GM12872 (cell line): ENCODE measurements at regions not wholly inside any gene's neighbourhood (a gene's known extent, or its start where the extent isn't known, plus 50 kb on each side); places are given as distances from the start of the nearest gene placed in this dataset.

ENCODE experiments used
- TF ChIP-seq, protein P1 (sequence below): IDR thresholded peaks from 3 replicates; pipeline ENCODE4 v1.5.1; 2011; ENCODE audit warnings: low read depth, mild to moderate bottlenecking, low read length, moderate library complexity; ENCODE audit not compliant: insufficient read depth

DNA sequence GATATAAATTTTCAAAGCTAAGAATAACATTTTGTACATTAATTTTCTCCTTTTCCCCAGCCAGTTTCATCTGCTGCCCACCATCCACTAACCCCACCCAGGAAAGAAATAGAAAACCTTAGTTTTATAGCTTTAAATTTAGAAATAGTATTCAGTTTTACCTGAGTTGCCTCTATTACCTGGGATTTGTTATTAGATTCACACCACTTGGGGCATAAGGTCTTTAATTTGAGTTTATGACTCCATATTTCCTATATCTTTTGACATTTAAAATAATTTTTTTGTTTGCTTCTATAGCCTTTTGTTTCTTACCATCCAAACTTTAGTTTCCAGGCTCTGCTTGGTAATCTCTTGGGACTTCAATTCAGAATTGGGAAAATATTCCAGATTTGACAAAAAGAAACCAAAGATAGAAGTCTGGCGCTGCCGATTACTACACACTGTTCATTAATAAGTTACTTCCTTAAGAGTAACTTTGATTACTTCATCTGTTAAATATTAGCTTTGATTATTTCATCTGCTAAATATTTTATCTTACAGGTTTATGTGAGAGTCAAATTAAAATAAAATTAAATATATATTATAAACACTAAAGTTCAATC is 485.5 kb upstream of the FOXG1 start:
- TF ChIP-seq, protein P1, sequence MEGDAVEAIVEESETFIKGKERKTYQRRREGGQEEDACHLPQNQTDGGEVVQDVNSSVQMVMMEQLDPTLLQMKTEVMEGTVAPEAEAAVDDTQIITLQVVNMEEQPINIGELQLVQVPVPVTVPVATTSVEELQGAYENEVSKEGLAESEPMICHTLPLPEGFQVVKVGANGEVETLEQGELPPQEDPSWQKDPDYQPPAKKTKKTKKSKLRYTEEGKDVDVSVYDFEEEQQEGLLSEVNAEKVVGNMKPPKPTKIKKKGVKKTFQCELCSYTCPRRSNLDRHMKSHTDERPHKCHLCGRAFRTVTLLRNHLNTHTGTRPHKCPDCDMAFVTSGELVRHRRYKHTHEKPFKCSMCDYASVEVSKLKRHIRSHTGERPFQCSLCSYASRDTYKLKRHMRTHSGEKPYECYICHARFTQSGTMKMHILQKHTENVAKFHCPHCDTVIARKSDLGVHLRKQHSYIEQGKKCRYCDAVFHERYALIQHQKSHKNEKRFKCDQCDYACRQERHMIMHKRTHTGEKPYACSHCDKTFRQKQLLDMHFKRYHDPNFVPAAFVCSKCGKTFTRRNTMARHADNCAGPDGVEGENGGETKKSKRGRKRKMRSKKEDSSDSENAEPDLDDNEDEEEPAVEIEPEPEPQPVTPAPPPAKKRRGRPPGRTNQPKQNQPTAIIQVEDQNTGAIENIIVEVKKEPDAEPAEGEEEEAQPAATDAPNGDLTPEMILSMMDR = no peak

DNA sequence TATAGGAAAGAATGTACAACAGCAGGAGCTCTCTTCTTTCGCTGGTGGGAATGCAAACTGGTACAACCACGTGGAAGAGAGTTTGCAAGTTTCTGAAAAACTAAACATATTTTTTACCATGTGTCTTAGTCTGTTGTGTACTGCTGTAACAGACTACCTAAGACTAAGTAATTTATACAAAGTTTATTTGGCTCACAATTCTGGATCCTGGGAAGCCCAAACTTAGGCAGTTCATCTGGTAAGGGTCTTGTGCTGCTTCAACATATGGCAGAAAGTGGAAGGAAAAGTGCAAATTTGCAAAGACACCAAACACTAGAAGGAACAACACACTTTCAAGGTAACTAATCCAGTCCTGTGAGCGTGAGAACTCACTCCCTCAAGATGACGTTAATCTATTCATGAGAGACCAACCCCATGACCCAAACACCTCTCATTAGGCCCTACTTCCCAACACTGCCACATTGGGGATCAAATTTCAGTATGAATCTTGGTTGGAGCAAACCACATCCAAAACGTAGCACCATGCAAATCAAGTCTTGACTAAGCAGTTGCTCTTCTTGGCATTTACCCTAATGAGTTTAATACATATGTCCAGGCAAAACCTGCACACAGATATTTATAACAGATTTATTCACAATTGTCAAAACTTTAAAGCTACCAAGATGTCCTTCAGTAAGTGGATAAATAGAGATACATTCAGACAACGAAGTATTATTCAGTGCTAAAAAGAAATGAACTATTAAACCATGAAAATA is 481.9 kb upstream of the FOXG1 start:
- TF ChIP-seq, protein P1 = no peak

DNA sequence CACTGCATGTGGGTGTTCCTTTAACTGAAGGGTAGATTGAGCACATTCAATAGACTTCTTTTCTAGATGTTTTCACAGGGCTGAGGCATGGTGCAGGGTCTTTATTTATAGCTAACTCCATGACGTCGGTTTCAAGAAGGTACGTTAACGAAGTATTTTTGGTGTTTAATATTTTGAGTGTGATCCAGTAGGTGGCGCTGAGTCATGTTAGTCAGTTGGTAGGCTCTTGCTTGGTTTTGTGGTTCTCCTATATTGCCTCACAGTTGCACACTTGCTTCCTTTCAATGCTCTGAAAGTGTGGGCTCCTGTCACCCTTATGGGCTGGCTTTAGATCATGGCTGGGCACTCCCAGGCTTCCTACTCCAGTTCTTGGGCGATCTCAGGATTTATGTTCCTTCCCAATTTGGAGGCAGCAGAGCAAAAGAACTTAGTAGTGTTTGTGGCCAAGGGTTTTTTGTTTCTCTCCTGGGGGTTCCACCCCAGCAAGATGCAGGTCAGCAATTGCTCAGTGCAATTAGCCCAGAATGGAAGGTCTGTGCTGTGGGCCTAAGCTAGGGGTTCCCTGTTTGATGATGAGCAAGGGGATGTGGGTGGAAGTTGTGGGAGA is 471.6 kb upstream of the FOXG1 start:
- TF ChIP-seq, protein P1 = no peak; the same call in 2 of the 3 replicates

DNA sequence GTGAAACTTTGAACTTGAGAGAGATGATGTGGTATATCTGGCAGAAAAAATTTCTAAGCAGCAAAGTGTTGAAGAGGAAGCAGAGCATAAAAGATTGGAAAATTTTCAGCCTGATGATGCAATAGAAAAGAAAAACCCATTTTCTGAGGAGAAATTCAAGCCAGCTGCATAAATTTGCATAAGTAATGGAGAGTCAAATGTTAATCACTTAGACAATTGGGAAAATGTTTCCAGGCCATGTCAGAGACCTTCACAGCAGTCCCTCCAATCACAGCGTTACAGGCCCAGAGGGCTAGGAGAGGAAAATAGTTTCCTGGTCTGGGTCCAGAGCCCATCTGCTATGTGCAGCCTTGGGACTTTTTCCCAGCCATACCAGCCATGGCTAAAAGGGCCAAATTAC is 469.0 kb upstream of the FOXG1 start:
- TF ChIP-seq, protein P1 = no peak

DNA sequence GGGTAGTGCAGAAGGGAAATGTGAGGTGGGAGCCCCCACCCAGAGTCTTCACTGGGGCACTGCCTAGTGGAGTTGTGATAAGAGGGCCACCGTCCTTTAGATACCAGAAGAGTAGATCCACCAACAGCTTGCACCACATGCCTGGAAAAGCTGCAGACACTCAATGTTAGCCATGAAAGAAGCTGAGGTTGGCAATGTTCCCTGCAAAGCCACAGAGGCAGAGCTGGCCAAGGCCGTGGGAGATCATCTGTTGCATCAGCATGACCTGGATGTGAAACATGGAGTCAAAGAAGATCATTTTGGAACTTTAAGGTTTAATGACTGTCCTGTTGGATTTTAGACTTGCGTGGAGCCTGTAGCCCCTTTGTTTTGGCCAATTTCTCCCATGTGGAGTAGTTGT is 468.4 kb upstream of the FOXG1 start:
- TF ChIP-seq, protein P1 = no peak

DNA sequence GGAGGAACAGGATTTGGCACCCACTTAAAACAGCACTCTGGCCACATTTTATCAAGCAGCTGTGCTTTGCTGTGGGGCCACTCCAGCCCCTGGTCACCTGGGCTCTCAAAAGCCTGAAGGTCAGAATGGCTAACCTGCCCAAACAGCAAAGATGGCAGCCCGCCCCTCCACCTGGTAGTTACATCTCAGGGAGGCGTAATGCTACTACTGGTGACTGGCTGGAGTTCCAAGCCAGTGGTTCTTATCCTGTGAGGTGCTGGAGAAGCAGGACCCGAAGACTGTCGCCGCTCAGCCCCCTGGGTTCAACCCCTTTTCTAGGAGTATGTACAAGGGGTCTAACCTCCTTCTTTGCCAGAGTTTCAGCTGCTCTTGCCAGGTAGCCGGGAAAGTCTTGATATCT is 467.4 kb upstream of the FOXG1 start:
- TF ChIP-seq, protein P1 = no peak

DNA sequence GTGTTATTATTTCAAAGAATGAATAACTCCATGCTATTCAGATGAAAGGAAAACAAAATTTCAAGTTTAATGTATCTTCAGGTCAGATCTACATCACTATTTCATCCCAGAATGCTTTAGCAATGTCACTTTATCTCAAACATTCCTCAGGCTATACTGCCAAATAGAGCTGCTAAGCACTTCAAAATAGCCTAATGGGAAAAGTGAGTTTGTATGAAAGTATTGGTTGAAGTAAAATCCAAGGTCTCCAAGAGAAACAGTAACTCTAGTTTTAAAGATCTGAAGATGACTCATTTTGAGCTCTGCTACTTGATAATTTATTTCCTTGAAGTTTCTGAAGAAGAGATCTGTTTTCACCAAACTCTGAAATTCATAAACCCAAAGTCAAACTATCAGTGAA is 466.2 kb upstream of the FOXG1 start:
- TF ChIP-seq, protein P1 = no peak
